Upper lobe of left lung (tissue), 6 donors: ENCODE measurements at regions not wholly inside any gene's neighbourhood (a gene's known extent, or its start where the extent isn't known, plus 50 kb on each side); places are given as distances from the start of the nearest gene placed in this dataset.

Experiments
- ATAC-seq, 2 donors: fragments of 200-7000 bp; cut with Tn5 transposase; one replicate each; pipeline ENCODE4 v1.9.1; 2022; ENCODE audit warnings: mild to moderate bottlenecking in 2 of 2, moderate library complexity in 2 of 2; ENCODE audit not compliant: low FRiP score in 2 of 2
- DNase-seq, 2 donors: peaks; one replicate each; pipeline ENCODE4 v3.0.0-alpha.2; 2019 to 2020
- H3K27ac ChIP-seq, 4 donors: fragments of 200-600 bp; sonication (generic); one replicate each; pipeline ENCODE4 v1.5.1; 2016 to 2019
- H3K27me3 ChIP-seq, 4 donors: fragments of 200-600 bp; sonication (generic); one replicate each; pipeline ENCODE4 v1.5.1; 2017 to 2019
- H3K36me3 ChIP-seq, 4 donors: fragments of 200-600 bp; sonication (generic); one replicate each; pipeline ENCODE4 v1.5.1; 2016 to 2019
- H3K4me1 ChIP-seq, 4 donors: fragments of 200-600 bp; sonication (generic); one replicate each; pipeline ENCODE4 v1.5.1; 2018 to 2019
- H3K4me3 ChIP-seq, 4 donors: fragments of 200-600 bp; sonication (generic); one replicate each; pipeline ENCODE4 v1.5.1; 2017 to 2019; ENCODE audit warnings: mild to moderate bottlenecking in 2 of 4, moderate library complexity in 1 of 4
- H3K9me3 ChIP-seq, 4 donors: fragments of 200-600 bp; sonication (generic); one replicate each; pipeline ENCODE4 v1.5.1; 2018 to 2019
- EP300 ChIP-seq, 4 donors: sonication (generic); formaldehyde crosslinking; IDR thresholded peaks; one replicate each; pipeline ENCODE4 v1.5.1; 2017; ENCODE audit warnings: antibody characterized with exemption in 4 of 4, control low read depth in 2 of 4
- POLR2A ChIP-seq, 4 donors: fragments of 450-650 bp; IDR thresholded peaks; one replicate each; pipeline ENCODE4 v1.5.1; 2016 to 2017; ENCODE audit warnings: antibody characterized with exemption in 4 of 4, mild to moderate bottlenecking in 2 of 4
- POLR2AphosphoS5 ChIP-seq, 2 donors: sonication (generic); formaldehyde crosslinking; IDR thresholded peaks; one replicate each; pipeline ENCODE4 v1.5.1; 2017; ENCODE audit warnings: antibody characterized with exemption in 2 of 2
- WGBS, 2 donors: methylation state at CpG; one replicate each; pipeline ENCODE4 v1.1.5; 2017 to 2018; 5-methylcytosine and 5-hydroxymethylcytosine counted together
- TF ChIP-seq, protein P1 (sequence below), 6 experiments: fragments of 450-650 bp in 4 of 6; fragments of 200-600 bp in 2 of 6; sonication (generic) in 2 of 6; IDR thresholded peaks; one replicate each; pipeline ENCODE4 v1.5.1; 2016 to 2019; ENCODE audit warnings: antibody characterized with exemption in 6 of 6
- donor health status: DM: no; HTN: no; CAD: no; lungs with moderate emphysema.
- donor health status: DM: no; HTN: yes; CAD: no; lungs with severe emphysema.

- no peak overlapping the region for H3K4me3 ChIP-seq
- DNase-seq (no peak), ATAC-seq (no peak)
- TF ChIP-seq POLR2A (IDR thresholded peaks at IDR 0.05): no peak
- TF ChIP-seq EP300 (IDR thresholded peaks at IDR 0.05): no peak
- TF ChIP-seq, protein P1, sequence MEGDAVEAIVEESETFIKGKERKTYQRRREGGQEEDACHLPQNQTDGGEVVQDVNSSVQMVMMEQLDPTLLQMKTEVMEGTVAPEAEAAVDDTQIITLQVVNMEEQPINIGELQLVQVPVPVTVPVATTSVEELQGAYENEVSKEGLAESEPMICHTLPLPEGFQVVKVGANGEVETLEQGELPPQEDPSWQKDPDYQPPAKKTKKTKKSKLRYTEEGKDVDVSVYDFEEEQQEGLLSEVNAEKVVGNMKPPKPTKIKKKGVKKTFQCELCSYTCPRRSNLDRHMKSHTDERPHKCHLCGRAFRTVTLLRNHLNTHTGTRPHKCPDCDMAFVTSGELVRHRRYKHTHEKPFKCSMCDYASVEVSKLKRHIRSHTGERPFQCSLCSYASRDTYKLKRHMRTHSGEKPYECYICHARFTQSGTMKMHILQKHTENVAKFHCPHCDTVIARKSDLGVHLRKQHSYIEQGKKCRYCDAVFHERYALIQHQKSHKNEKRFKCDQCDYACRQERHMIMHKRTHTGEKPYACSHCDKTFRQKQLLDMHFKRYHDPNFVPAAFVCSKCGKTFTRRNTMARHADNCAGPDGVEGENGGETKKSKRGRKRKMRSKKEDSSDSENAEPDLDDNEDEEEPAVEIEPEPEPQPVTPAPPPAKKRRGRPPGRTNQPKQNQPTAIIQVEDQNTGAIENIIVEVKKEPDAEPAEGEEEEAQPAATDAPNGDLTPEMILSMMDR (IDR thresholded peaks at IDR 0.05): no peak
- TF ChIP-seq POLR2AphosphoS5 (IDR thresholded peaks at IDR 0.05): no peak
- H3K27ac ChIP-seq: no peak overlapping the region
- no peaks in the 10 kb centered on the region for H3K27me3 ChIP-seq
- H3K4me1 ChIP-seq: no peaks in the 10 kb centered on the region
- H3K36me3 ChIP-seq: no peaks in the 10 kb centered on the region
- WGBS, 2 donors: 55 to 66% methylated on average over 1 of the region's 1 CpG
- H3K9me3 ChIP-seq: no peaks in the 10 kb centered on the region
Measured at GRCh38 chr4:187617113-187617512, 378.5 kb upstream of the ZFP42 start.

GRCh38 chr4:187618701-187619281 is 376.8 kb upstream of the ZFP42 start:
- ATAC-seq (no peak), DNase-seq (no peak)
- H3K4me3 ChIP-seq: no peak overlapping the region
- no peaks in the 10 kb centered on the region for H3K36me3 ChIP-seq
- H3K27ac ChIP-seq: no peak overlapping the region
- no peaks in the 10 kb centered on the region for H3K4me1 ChIP-seq
- peaks cover 0 to under 1% (median 0%) of the 10 kb centered on the region in 4 donors for H3K9me3 ChIP-seq
- no peaks in the 10 kb centered on the region for H3K27me3 ChIP-seq
- TF ChIP-seq POLR2A (IDR thresholded peaks at IDR 0.05) (no peak), EP300 (IDR thresholded peaks at IDR 0.05) (no peak)
- TF ChIP-seq, protein P1 (IDR thresholded peaks at IDR 0.05): no peak
- 59 to 69% methylated on average over 2 of the region's 2 CpGs for WGBS, 2 donors

- 72 to 80% methylated on average over 4 of the region's 4 CpGs for WGBS, 2 donors
- DNase-seq: no peak
- H3K4me1 ChIP-seq: no peaks in the 10 kb centered on the region
Measured at GRCh38 chr4:187619319-187619718, 376.3 kb upstream of the ZFP42 start.

GRCh38 chr4:187632260-187632995 is 363.1 kb upstream of the ZFP42 start:
- Histone ChIP-seq H3K36me3 (no peaks in the 10 kb centered on the region), H3K27me3 (no peaks in the 10 kb centered on the region)
- WGBS, 2 donors: 71 to 78% methylated on average over 8 of the region's 8 CpGs

More at GRCh38 chr4:187619319-187619718, 376.3 kb upstream of the ZFP42 start:
- H3K27me3 ChIP-seq: no peaks in the 10 kb centered on the region
- H3K27ac ChIP-seq: no peak overlapping the region
- TF ChIP-seq EP300 (IDR thresholded peaks at IDR 0.05) (no peak), POLR2AphosphoS5 (IDR thresholded peaks at IDR 0.05) (no peak), POLR2A (IDR thresholded peaks at IDR 0.05) (no peak)
- TF ChIP-seq, protein P1 (IDR thresholded peaks at IDR 0.05): no peak
- no peaks in the 10 kb centered on the region for H3K36me3 ChIP-seq
- peaks cover 0 to 5% (median 1%) of the 10 kb centered on the region in 4 donors for H3K9me3 ChIP-seq
- no peak overlapping the region for H3K4me3 ChIP-seq
- no peak for ATAC-seq

More at GRCh38 chr4:187632260-187632995, 363.1 kb upstream of the ZFP42 start:
- Histone ChIP-seq H3K27ac (no peak overlapping the region), H3K9me3 (peaks cover 0 to 3% (median 0%) of the 10 kb centered on the region in 4 donors), H3K4me3 (no peak overlapping the region), H3K4me1 (no peaks in the 10 kb centered on the region)
- DNase-seq: no peak
- TF ChIP-seq EP300 (IDR thresholded peaks at IDR 0.05) (no peak), POLR2AphosphoS5 (IDR thresholded peaks at IDR 0.05) (no peak), POLR2A (IDR thresholded peaks at IDR 0.05) (no peak)
- TF ChIP-seq, protein P1 (IDR thresholded peaks at IDR 0.05): no peak
- no peak for ATAC-seq
